ENCODE measurements at regions not wholly inside any gene's neighbourhood (a gene's known extent, or its start where the extent isn't known, plus 50 kb on each side); places are given as distances from the start of the nearest gene placed in this dataset.

GRCh38 chr10:8590518-8590917, 536.0 kb downstream of the GATA3 start:
- TF ChIP-seq CTCF (optimal IDR thresholded peaks at IDR 0.05 in 1 of 3, IDR thresholded peaks at IDR 0.05 in 1 of 3, conservative IDR thresholded peaks at IDR 0.05 in 1 of 3; ENCODE audit: extremely low read depth in 1 of 3, insufficient read depth in 2 of 3, low read length in 3 of 3) (no peak), EZH2 (IDR thresholded peaks at IDR 0.05; ENCODE audit: low read length) (no peak)
